IMR-90 (cell line): ENCODE measurements at regions not wholly inside any gene's neighbourhood (a gene's known extent, or its start where the extent isn't known, plus 50 kb on each side); places are given as distances from the start of the nearest gene placed in this dataset.

Source experiments
- ATAC-seq: fragments of 200-7000 bp; cut with Tn5 transposase; 2 replicates; pipeline ENCODE4 v1.9.1; 2020; ENCODE audit warnings: low read depth, mild to moderate bottlenecking, moderate library complexity
- BruUV-seq: library from RNA; stranded (reverse); fragments of 400-500 nt; replicated peaks from 2 replicates; lab custom pipeline; 2021; lab: Mats Ljungman, UMichigan
- CTCF ChIA-PET: fragments of 300-600 bp; formaldehyde crosslinking; extraction: SDS; loops from one replicate; lab custom pipeline; 2021; ENCODE audit warnings: antibody characterized with exemption; lab: Yijun Ruan, JAX
- POLR2A ChIA-PET: fragments of 300-600 bp; sonication (Branson Sonifier 250); formaldehyde crosslinking; loops from one replicate; lab custom pipeline; 2022; ENCODE audit warnings: antibody characterized with exemption; ENCODE audit not compliant: unreplicated experiment; lab: Charles Lee
- DNase-seq: peaks from one replicate; pipeline ENCODE4 v3.0.0; 2013
- H2AFZ ChIP-seq: replicated peaks from 2 replicates; pipeline ENCODE3; 2013; ENCODE audit warnings: low read length, mild to moderate bottlenecking; ENCODE audit not compliant: poor library complexity
- H2AK5ac ChIP-seq: 2 replicates; pipeline ENCODE4 v1.6.1; 2013; ENCODE audit warnings: low read depth, low read length, inconsistent platforms
- H2AK9ac ChIP-seq: replicated peaks from 2 replicates; pipeline ENCODE3; 2013; ENCODE audit warnings: mild to moderate bottlenecking, low read depth, low read length, moderate library complexity; ENCODE audit not compliant: poor library complexity
- H2BK120ac ChIP-seq: 2 replicates; pipeline ENCODE4 v1.6.1; 2013; ENCODE audit warnings: low read depth, low read length, inconsistent platforms
- H2BK15ac ChIP-seq: 3 replicates; pipeline ENCODE4 v1.6.1; 2013; ENCODE audit warnings: low read depth, low read length, inconsistent platforms
- H2BK20ac ChIP-seq: 2 replicates; pipeline ENCODE4 v1.6.1; 2013; ENCODE audit warnings: low read depth, mild to moderate bottlenecking, inconsistent platforms, low read length, moderate library complexity
- H2BK5ac ChIP-seq: 2 replicates; pipeline ENCODE4 v1.6.1; 2013; ENCODE audit warnings: mild to moderate bottlenecking, low read depth, low read length, inconsistent platforms; ENCODE audit not compliant: poor library complexity, severe bottlenecking
- H3K14ac ChIP-seq: replicated peaks from 2 replicates; pipeline ENCODE4 v1.6.1; 2013; ENCODE audit warnings: low read depth, low read length, inconsistent platforms
- H3K18ac ChIP-seq: 2 replicates; pipeline ENCODE4 v1.6.1; 2013; ENCODE audit warnings: low read depth, low read length, control low read depth
- H3K23ac ChIP-seq: 2 replicates; pipeline ENCODE4 v1.6.1; 2013; ENCODE audit warnings: low read depth, low read length, inconsistent platforms
- H3K27ac ChIP-seq: 2 replicates; pipeline ENCODE4 v1.5.1; 2013; ENCODE audit warnings: mild to moderate bottlenecking, control low read depth, low read length; ENCODE audit not compliant: insufficient read depth
- H3K27me3 ChIP-seq: 2 replicates; pipeline ENCODE4 v1.6.1; 2013; ENCODE audit warnings: low read length; ENCODE audit not compliant: control insufficient read depth, insufficient read depth
- H3K36me3 ChIP-seq: 2 replicates; pipeline ENCODE4 v1.6.1; 2013; ENCODE audit warnings: low read length, mixed read lengths; ENCODE audit not compliant: control insufficient read depth, insufficient read depth
- H3K4ac ChIP-seq: 2 replicates; pipeline ENCODE4 v1.6.1; 2013; ENCODE audit warnings: low read depth, low read length, inconsistent platforms
- H3K4me1 ChIP-seq: 2 replicates; pipeline ENCODE4 v1.6.1; 2013; ENCODE audit warnings: low read length, mixed read lengths; ENCODE audit not compliant: control insufficient read depth, insufficient read depth
- H3K4me2 ChIP-seq: 2 replicates; pipeline ENCODE4 v1.6.1; 2013; ENCODE audit warnings: low read depth, mild to moderate bottlenecking, control low read depth, low read length, moderate library complexity
- H3K4me3 ChIP-seq: 2 replicates; pipeline ENCODE4 v1.5.1; 2013; ENCODE audit warnings: low read depth, mild to moderate bottlenecking, control low read depth, low read length, moderate library complexity; ENCODE audit not compliant: insufficient read depth
- H3K56ac ChIP-seq: 2 replicates; pipeline ENCODE4 v1.6.1; 2013; ENCODE audit warnings: low read length, inconsistent platforms; ENCODE audit not compliant: insufficient read depth; ENCODE audit errors: extremely low read depth
- H3K79me1 ChIP-seq, 2 experiments: 2 replicates each; pipeline ENCODE4 v1.6.1; 2013; ENCODE audit warnings: low read length in 2 of 2, inconsistent platforms in 1 of 2, low read depth in 1 of 2
- H3K9ac ChIP-seq: 2 replicates; pipeline ENCODE4 v1.6.1; 2013; ENCODE audit warnings: low read depth, low read length, control low read depth
- H3K9me1 ChIP-seq: 2 replicates; pipeline ENCODE4 v1.6.1; 2013; ENCODE audit warnings: low read length, inconsistent platforms; ENCODE audit not compliant: insufficient read depth
- H3K9me3 ChIP-seq: 2 replicates; pipeline ENCODE4 v1.6.1; 2013; ENCODE audit warnings: low read length; ENCODE audit not compliant: control insufficient read depth, insufficient read depth
- H4K20me1 ChIP-seq: 2 replicates; pipeline ENCODE4 v1.6.1; 2013; ENCODE audit warnings: low read length, inconsistent platforms; ENCODE audit not compliant: insufficient read depth
- H4K5ac ChIP-seq: 2 replicates; pipeline ENCODE4 v1.6.1; 2013; ENCODE audit warnings: mild to moderate bottlenecking, low read depth, low read length, control low read depth
- H4K8ac ChIP-seq, 2 experiments: 2 replicates each; pipeline ENCODE4 v1.6.1; 2013; ENCODE audit warnings: low read depth in 2 of 2, low read length in 2 of 2, control low read depth in 1 of 2, inconsistent platforms in 1 of 2
- H4K91ac ChIP-seq: 2 replicates; pipeline ENCODE4 v1.6.1; 2013; ENCODE audit warnings: low read depth, low read length, inconsistent platforms; ENCODE audit not compliant: insufficient read depth
- MXI1 ChIP-seq: IDR thresholded peaks from 2 replicates; pipeline ENCODE4 v1.6.1; 2012; ENCODE audit warnings: low read depth, mild to moderate bottlenecking, low read length, moderate library complexity, borderline replicate concordance
- POLR2A ChIP-seq: IDR thresholded peaks from 2 replicates; pipeline ENCODE4 v1.6.1; 2012; ENCODE audit warnings: mild to moderate bottlenecking, low read depth, low read length
- WGBS, 2 experiments: methylation state at CpG; one replicate each; pipeline versions ENCODE4 v1.1.5 to v1.1.7; 2013; ENCODE audit warnings: missing lambda C conversion rate in 2 of 2; ENCODE audit not compliant: insufficient read length in 1 of 2; ENCODE audit errors: extremely low coverage in 2 of 2; 5-methylcytosine and 5-hydroxymethylcytosine counted together
- dilution Hi-C: fragments of 300-500 bp; cut with HindIII; formaldehyde crosslinking; loops from one replicate; pipeline ENCODE4 v1.14.3; 2018; ENCODE audit warnings: low sequenced_read_pairs; ENCODE audit not compliant: unreplicated experiment
- in situ Hi-C: fragments of 300-500 bp; cut with MboI; formaldehyde crosslinking; loops from 3 replicates; pipeline ENCODE4 v1.14.3; 2019; ENCODE audit warnings: low sequenced_read_pairs, inconsistent platforms, mixed read lengths
- intact Hi-C: fragments of 100-400 bp; cut with micrococcal nuclease; formaldehyde crosslinking; loops from 2 replicates; pipeline ENCODE4 v1.10.0; 2022
- TF ChIP-seq, protein P1 (sequence below): fragments of 150-350 bp; IDR thresholded peaks from 2 replicates; pipeline ENCODE4 v1.6.1; 2016; ENCODE audit warnings: low read depth, mild to moderate bottlenecking, low read length, moderate library complexity, borderline replicate concordance

DNA sequence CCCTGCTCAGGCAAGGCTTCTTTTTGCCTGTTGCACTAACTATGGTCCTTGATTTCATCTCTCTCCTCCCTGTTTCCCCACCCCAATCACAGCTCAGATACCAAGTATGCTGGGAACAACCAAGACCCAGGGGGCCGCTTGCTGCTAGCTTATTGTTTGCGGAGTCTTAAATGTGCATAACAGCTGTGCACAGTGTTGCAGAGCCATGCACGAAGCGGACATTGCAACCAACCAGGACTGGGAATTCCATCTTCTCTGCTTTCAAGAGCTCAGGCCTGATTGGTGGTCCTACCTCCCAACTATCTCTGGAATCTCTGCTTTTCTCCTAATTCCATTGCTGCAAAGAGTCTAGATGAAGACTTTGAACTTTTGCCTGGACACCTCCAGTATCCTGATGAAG lies 281.3 kb upstream of the TNRC6C start:
- TF ChIP-seq MXI1 (no peak), POLR2A (no peak)
- TF ChIP-seq, protein P1, sequence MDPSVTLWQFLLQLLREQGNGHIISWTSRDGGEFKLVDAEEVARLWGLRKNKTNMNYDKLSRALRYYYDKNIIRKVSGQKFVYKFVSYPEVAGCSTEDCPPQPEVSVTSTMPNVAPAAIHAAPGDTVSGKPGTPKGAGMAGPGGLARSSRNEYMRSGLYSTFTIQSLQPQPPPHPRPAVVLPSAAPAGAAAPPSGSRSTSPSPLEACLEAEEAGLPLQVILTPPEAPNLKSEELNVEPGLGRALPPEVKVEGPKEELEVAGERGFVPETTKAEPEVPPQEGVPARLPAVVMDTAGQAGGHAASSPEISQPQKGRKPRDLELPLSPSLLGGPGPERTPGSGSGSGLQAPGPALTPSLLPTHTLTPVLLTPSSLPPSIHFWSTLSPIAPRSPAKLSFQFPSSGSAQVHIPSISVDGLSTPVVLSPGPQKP = no peak
- Histone ChIP-seq H2AK9ac (no peak overlapping the region), H3K4me2 (no peak overlapping the region), H4K91ac (no peak overlapping the region), H3K23ac (no peak overlapping the region), H2AK5ac (no peak overlapping the region), H3K36me3 (no peaks in the 10 kb centered on the region), H4K8ac (no peak overlapping the region), H3K4me3 (no peak overlapping the region), H2AFZ (no peak overlapping the region), H3K4me1 (no peaks in the 10 kb centered on the region), H2BK120ac (no peak overlapping the region), H3K79me1 (no peaks in the 10 kb centered on the region), H2BK15ac (no peak overlapping the region), H2BK5ac (no peak overlapping the region), H3K27me3 (peaks cover 53% of the 10 kb centered on the region), H3K9me1 (no peaks in the 10 kb centered on the region), H3K18ac (no peak overlapping the region), H3K4ac (no peak overlapping the region), H3K56ac (no peak overlapping the region), H3K14ac (no peak overlapping the region), H3K27ac (no peak overlapping the region), H4K20me1 (no peaks in the 10 kb centered on the region), H3K9ac (no peak overlapping the region), H3K9me3 (no peaks in the 10 kb centered on the region), H4K5ac (no peak overlapping the region), H2BK20ac (no peak overlapping the region)
- ATAC-seq = no peak
- 33% methylated on average over 3 of the region's 4 CpGs; no CpG with 5 or more reads in 1 of the 2 experiments for WGBS, 2 experiments
- no peak for DNase-seq
- BruUV-seq = no TSS peak
- dilution Hi-C loops = no loop called here
- ChIA-PET POLR2A (no interaction called here), CTCF (no interaction called here)
- in situ Hi-C loops = no loop called here
- intact Hi-C loops = no loop called here
